Ammon's horn (tissue), 1 donor: ENCODE measurements at regions not wholly inside any gene's neighbourhood (a gene's known extent, or its start where the extent isn't known, plus 50 kb on each side); places are given as distances from the start of the nearest gene placed in this dataset.

Source experiments
- DNase-seq: peaks from one replicate; pipeline ENCODE4 v3.0.0-alpha.2; 2016; ENCODE audit warnings: low spot score

DNA sequence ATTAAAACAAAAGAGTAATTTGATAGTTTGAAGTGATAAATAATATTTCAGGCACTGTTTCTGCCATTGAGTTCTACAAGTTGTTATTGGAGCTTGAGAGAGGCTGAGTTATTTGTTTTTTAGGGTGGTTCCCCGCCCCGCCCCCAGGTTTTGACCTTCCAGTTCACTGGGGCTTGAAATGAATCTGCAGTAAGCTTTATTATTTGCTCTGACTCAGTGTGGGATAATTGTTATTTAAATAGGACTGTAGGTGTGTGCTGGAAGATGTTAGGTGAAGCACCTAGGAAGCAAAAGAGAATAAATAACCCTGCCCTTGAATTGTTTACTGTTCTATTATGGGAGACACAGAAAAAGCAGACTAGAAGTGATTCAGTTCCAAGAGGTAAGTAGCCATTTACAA, 81.2 kb upstream of the KCNIP4 start:
- DNase-seq, result no peak

DNA sequence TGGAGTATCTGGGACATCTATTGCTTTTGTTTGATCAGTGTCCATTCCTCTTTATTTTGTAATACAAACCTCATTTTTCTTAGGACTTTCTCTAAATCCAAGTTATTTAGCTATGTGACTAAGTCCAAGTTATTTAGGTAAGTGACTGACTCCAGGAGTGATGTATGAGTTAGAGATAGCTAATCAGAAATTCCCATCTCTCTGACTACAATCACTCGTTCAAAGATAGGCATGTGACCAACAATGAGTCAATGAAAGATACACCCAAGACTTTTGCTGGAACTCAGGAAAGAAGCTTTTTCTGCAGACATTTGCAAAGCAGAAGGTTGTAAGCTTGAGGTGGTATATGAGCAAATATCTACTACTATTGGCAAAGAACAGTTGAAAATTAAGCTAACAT, 72.5 kb upstream of the KCNIP4 start:
- DNase-seq, result no peak

DNA sequence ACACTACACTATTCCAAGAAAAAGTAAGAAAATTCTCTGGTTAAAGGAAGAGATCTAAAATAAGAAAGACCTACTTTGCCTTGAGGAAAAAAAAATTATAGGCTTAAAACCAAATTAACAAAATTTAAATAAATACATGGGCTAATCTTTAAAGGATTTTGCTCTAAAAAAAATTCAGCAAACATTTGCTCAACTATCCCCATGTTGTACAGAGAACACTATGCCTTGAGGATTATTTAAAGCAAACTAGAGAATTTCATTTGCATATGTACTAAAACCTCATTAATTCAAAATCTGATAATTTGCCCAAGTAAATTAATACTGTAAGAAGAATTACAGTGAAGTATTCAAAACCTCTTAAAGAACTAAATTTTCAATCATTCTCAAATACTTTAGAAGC, 71.6 kb upstream of the KCNIP4 start:
- DNase-seq, result no peak

DNA sequence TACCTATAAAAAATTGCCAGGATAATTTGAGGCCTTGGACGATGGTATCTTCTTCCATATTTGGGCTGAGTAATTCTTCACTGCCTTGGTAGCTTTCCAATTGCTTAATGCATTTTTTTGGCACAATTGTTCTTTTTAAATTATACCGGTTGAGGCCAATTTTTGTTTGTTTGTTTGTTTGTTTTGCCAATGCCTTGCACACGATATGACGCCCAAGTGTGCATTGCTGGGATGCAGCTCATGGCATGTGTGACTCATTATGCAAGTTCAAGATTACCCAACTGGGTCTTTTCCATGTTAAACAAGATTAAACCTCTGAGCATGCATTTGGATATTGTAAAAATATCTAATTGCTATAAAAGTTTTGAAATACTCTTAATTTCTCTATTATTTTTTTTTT, 71.1 kb upstream of the KCNIP4 start:
- no peak for DNase-seq

DNA sequence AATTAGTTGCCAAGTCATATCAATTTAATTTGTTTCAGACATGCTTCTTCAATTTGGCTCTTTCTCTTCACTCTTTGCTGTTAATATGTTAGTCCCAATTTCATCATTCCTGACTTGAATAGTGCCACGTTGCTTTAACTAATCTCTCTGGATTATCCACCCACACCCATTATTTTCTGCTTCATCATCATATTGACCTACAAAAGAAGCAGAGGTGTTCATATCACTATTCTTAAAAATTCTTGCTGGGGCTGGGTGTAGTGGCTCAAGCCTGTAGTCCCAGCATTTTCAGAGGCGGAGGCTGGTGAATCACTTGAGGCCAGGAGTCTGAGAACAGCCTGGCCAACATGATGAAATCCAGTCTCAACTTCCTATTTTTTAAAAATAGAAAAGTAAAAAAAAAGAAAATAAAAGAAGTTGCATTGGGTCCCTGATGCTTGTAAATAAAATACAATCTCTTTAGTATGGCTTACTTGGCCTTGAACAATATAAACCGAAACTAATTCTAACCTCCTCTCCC, 65.7 kb upstream of the KCNIP4 start:
- DNase-seq, result no peak

DNA sequence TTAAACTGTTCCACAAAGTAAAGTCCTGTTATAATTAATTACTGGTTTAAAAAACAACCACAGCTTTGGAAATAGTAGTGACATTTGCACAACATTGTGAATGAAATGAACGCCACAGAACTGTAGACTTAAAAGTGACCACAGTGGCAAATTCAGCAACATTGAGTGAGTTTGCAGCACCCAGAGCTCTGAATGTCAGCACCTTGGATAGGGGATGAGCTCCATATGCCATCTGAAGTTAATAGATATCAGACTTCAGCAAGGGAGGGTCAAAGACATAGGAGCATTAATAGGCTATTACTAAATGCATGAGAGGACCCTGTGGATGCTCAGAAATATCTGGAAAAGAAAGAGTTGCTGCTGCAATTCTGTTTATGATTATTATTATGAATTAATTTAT, 55.3 kb upstream of the KCNIP4 start:
- no peak for DNase-seq
